IMR-90 (cell line): ENCODE measurements at regions not wholly inside any gene's neighbourhood (a gene's known extent, or its start where the extent isn't known, plus 50 kb on each side); places are given as distances from the start of the nearest gene placed in this dataset.

Source experiments
- ATAC-seq: fragments of 200-7000 bp; cut with Tn5 transposase; 2 replicates; pipeline ENCODE4 v1.9.1; 2020; ENCODE audit warnings: low read depth, mild to moderate bottlenecking, moderate library complexity
- BruUV-seq: library from RNA; stranded (reverse); fragments of 400-500 nt; replicated peaks from 2 replicates; lab custom pipeline; 2021; lab: Mats Ljungman, UMichigan
- CTCF ChIA-PET: fragments of 300-600 bp; formaldehyde crosslinking; extraction: SDS; loops from one replicate; lab custom pipeline; 2021; ENCODE audit warnings: antibody characterized with exemption; lab: Yijun Ruan, JAX
- POLR2A ChIA-PET: fragments of 300-600 bp; sonication (Branson Sonifier 250); formaldehyde crosslinking; loops from one replicate; lab custom pipeline; 2022; ENCODE audit warnings: antibody characterized with exemption; ENCODE audit not compliant: unreplicated experiment; lab: Charles Lee
- DNase-seq: peaks from one replicate; pipeline ENCODE4 v3.0.0; 2013
- H2AFZ ChIP-seq: replicated peaks from 2 replicates; pipeline ENCODE3; 2013; ENCODE audit warnings: low read length, mild to moderate bottlenecking; ENCODE audit not compliant: poor library complexity
- H2AK5ac ChIP-seq: 2 replicates; pipeline ENCODE4 v1.6.1; 2013; ENCODE audit warnings: low read depth, low read length, inconsistent platforms
- H2AK9ac ChIP-seq: replicated peaks from 2 replicates; pipeline ENCODE3; 2013; ENCODE audit warnings: mild to moderate bottlenecking, low read depth, low read length, moderate library complexity; ENCODE audit not compliant: poor library complexity
- H2BK120ac ChIP-seq: 2 replicates; pipeline ENCODE4 v1.6.1; 2013; ENCODE audit warnings: low read depth, low read length, inconsistent platforms
- H2BK15ac ChIP-seq: 3 replicates; pipeline ENCODE4 v1.6.1; 2013; ENCODE audit warnings: low read depth, low read length, inconsistent platforms
- H2BK20ac ChIP-seq: 2 replicates; pipeline ENCODE4 v1.6.1; 2013; ENCODE audit warnings: low read depth, mild to moderate bottlenecking, inconsistent platforms, low read length, moderate library complexity
- H2BK5ac ChIP-seq: 2 replicates; pipeline ENCODE4 v1.6.1; 2013; ENCODE audit warnings: mild to moderate bottlenecking, low read depth, low read length, inconsistent platforms; ENCODE audit not compliant: poor library complexity, severe bottlenecking
- H3K14ac ChIP-seq: replicated peaks from 2 replicates; pipeline ENCODE4 v1.6.1; 2013; ENCODE audit warnings: low read depth, low read length, inconsistent platforms
- H3K18ac ChIP-seq: 2 replicates; pipeline ENCODE4 v1.6.1; 2013; ENCODE audit warnings: low read depth, low read length, control low read depth
- H3K23ac ChIP-seq: 2 replicates; pipeline ENCODE4 v1.6.1; 2013; ENCODE audit warnings: low read depth, low read length, inconsistent platforms
- H3K27ac ChIP-seq: 2 replicates; pipeline ENCODE4 v1.5.1; 2013; ENCODE audit warnings: mild to moderate bottlenecking, control low read depth, low read length; ENCODE audit not compliant: insufficient read depth
- H3K27me3 ChIP-seq: 2 replicates; pipeline ENCODE4 v1.6.1; 2013; ENCODE audit warnings: low read length; ENCODE audit not compliant: control insufficient read depth, insufficient read depth
- H3K36me3 ChIP-seq: 2 replicates; pipeline ENCODE4 v1.6.1; 2013; ENCODE audit warnings: low read length, mixed read lengths; ENCODE audit not compliant: control insufficient read depth, insufficient read depth
- H3K4ac ChIP-seq: 2 replicates; pipeline ENCODE4 v1.6.1; 2013; ENCODE audit warnings: low read depth, low read length, inconsistent platforms
- H3K4me1 ChIP-seq: 2 replicates; pipeline ENCODE4 v1.6.1; 2013; ENCODE audit warnings: low read length, mixed read lengths; ENCODE audit not compliant: control insufficient read depth, insufficient read depth
- H3K4me2 ChIP-seq: 2 replicates; pipeline ENCODE4 v1.6.1; 2013; ENCODE audit warnings: low read depth, mild to moderate bottlenecking, control low read depth, low read length, moderate library complexity
- H3K4me3 ChIP-seq: 2 replicates; pipeline ENCODE4 v1.5.1; 2013; ENCODE audit warnings: low read depth, mild to moderate bottlenecking, control low read depth, low read length, moderate library complexity; ENCODE audit not compliant: insufficient read depth
- H3K56ac ChIP-seq: 2 replicates; pipeline ENCODE4 v1.6.1; 2013; ENCODE audit warnings: low read length, inconsistent platforms; ENCODE audit not compliant: insufficient read depth; ENCODE audit errors: extremely low read depth
- H3K79me1 ChIP-seq, 2 experiments: 2 replicates each; pipeline ENCODE4 v1.6.1; 2013; ENCODE audit warnings: low read length in 2 of 2, inconsistent platforms in 1 of 2, low read depth in 1 of 2
- H3K9ac ChIP-seq: 2 replicates; pipeline ENCODE4 v1.6.1; 2013; ENCODE audit warnings: low read depth, low read length, control low read depth
- H3K9me1 ChIP-seq: 2 replicates; pipeline ENCODE4 v1.6.1; 2013; ENCODE audit warnings: low read length, inconsistent platforms; ENCODE audit not compliant: insufficient read depth
- H3K9me3 ChIP-seq: 2 replicates; pipeline ENCODE4 v1.6.1; 2013; ENCODE audit warnings: low read length; ENCODE audit not compliant: control insufficient read depth, insufficient read depth
- H4K20me1 ChIP-seq: 2 replicates; pipeline ENCODE4 v1.6.1; 2013; ENCODE audit warnings: low read length, inconsistent platforms; ENCODE audit not compliant: insufficient read depth
- H4K5ac ChIP-seq: 2 replicates; pipeline ENCODE4 v1.6.1; 2013; ENCODE audit warnings: mild to moderate bottlenecking, low read depth, low read length, control low read depth
- H4K8ac ChIP-seq, 2 experiments: 2 replicates each; pipeline ENCODE4 v1.6.1; 2013; ENCODE audit warnings: low read depth in 2 of 2, low read length in 2 of 2, control low read depth in 1 of 2, inconsistent platforms in 1 of 2
- H4K91ac ChIP-seq: 2 replicates; pipeline ENCODE4 v1.6.1; 2013; ENCODE audit warnings: low read depth, low read length, inconsistent platforms; ENCODE audit not compliant: insufficient read depth
- BHLHE40 ChIP-seq: fragments of 150-350 bp; IDR thresholded peaks from 2 replicates; pipeline ENCODE4 v1.6.1; 2016; ENCODE audit warnings: mild to moderate bottlenecking, low read depth, low read length
- CEBPB ChIP-seq: IDR thresholded peaks from 2 replicates; pipeline ENCODE4 v1.6.1; 2012; ENCODE audit warnings: low read depth, low read length, improper control_type of control experiment
- CTCF ChIP-seq: conservative IDR thresholded peaks from 2 replicates; pipeline ENCODE4 v1.5.1; 2012; ENCODE audit warnings: mild to moderate bottlenecking, low read depth, low read length, improper control_type of control experiment
- ELK1 ChIP-seq: fragments of 150-350 bp; IDR thresholded peaks from 2 replicates; pipeline ENCODE4 v1.6.1; 2016; ENCODE audit warnings: low read depth, mild to moderate bottlenecking, low read length, moderate library complexity, borderline replicate concordance
- MXI1 ChIP-seq: IDR thresholded peaks from 2 replicates; pipeline ENCODE4 v1.6.1; 2012; ENCODE audit warnings: low read depth, mild to moderate bottlenecking, low read length, moderate library complexity, borderline replicate concordance
- NFE2L2 ChIP-seq: fragments of 150-350 bp; IDR thresholded peaks from 2 replicates; pipeline ENCODE4 v1.6.1; 2016; ENCODE audit warnings: low read depth, mild to moderate bottlenecking, low read length
- RCOR1 ChIP-seq: IDR thresholded peaks from 2 replicates; pipeline ENCODE4 v1.6.1; 2012; ENCODE audit warnings: mild to moderate bottlenecking, low read length, improper control_type of control experiment; ENCODE audit not compliant: insufficient replicate concordance
- RFX5 ChIP-seq: IDR thresholded peaks from 2 replicates; pipeline ENCODE4 v1.8.0; 2012; ENCODE audit warnings: low read depth, mild to moderate bottlenecking, low read length, moderate library complexity
- SMC3 ChIP-seq: fragments of 150-350 bp; IDR thresholded peaks from 2 replicates; pipeline ENCODE4 v1.6.1; 2016; ENCODE audit warnings: low read depth, mild to moderate bottlenecking, antibody characterized with exemption, low read length, moderate library complexity
- USF2 ChIP-seq: fragments of 150-350 bp; IDR thresholded peaks from 2 replicates; pipeline ENCODE4 v1.6.1; 2017; ENCODE audit warnings: mild to moderate bottlenecking, antibody characterized with exemption, low read length, low read depth
- WGBS, 2 experiments: methylation state at CpG; one replicate each; pipeline versions ENCODE4 v1.1.5 to v1.1.7; 2013; ENCODE audit warnings: missing lambda C conversion rate in 2 of 2; ENCODE audit not compliant: insufficient read length in 1 of 2; ENCODE audit errors: extremely low coverage in 2 of 2; 5-methylcytosine and 5-hydroxymethylcytosine counted together
- dilution Hi-C: fragments of 300-500 bp; cut with HindIII; formaldehyde crosslinking; loops from one replicate; pipeline ENCODE4 v1.14.3; 2018; ENCODE audit warnings: low sequenced_read_pairs; ENCODE audit not compliant: unreplicated experiment
- in situ Hi-C: fragments of 300-500 bp; cut with MboI; formaldehyde crosslinking; loops from 3 replicates; pipeline ENCODE4 v1.14.3; 2019; ENCODE audit warnings: low sequenced_read_pairs, inconsistent platforms, mixed read lengths
- intact Hi-C: fragments of 100-400 bp; cut with micrococcal nuclease; formaldehyde crosslinking; loops from 2 replicates; pipeline ENCODE4 v1.10.0; 2022

- TF ChIP-seq ELK1: no peak
- no peak for TF ChIP-seq SMC3
Measured at GRCh38 chr6:105981002-105981887, 104.9 kb upstream of the PRDM1 start (continued).

GRCh38 chr6:105978974-105979373, 107.2 kb upstream of the PRDM1 start:
- DNase-seq (no peak), ATAC-seq (no peak)
- no peak overlapping the region for H4K91ac ChIP-seq
- H2BK120ac ChIP-seq: no peak overlapping the region
- H2BK20ac ChIP-seq: no peak overlapping the region
- no peak overlapping the region for H4K8ac ChIP-seq
- no peak overlapping the region for H3K56ac ChIP-seq
- H3K4me1 ChIP-seq: no peaks in the 10 kb centered on the region
- H3K4me2 ChIP-seq: no peak overlapping the region
- no peaks in the 10 kb centered on the region for H3K9me1 ChIP-seq
- no peak overlapping the region for H4K5ac ChIP-seq
- intact Hi-C loops (no loop called here), in situ Hi-C loops (no loop called here), dilution Hi-C loops (no loop called here)
- H3K23ac ChIP-seq: no peak overlapping the region
- no peak overlapping the region for H3K18ac ChIP-seq
- H3K14ac ChIP-seq: no peak overlapping the region
- H3K27ac ChIP-seq: no peak overlapping the region
- POLR2A ChIA-PET: no interaction called here
- peaks cover 2% of the 10 kb centered on the region; the same call in 1 of the 2 replicates for H3K9me3 ChIP-seq
- no peak overlapping the region for H3K9ac ChIP-seq
- no peak overlapping the region for H2AK5ac ChIP-seq
- WGBS, 2 experiments: no CpG with 5 or more reads among the region's 2 CpGs
- CTCF ChIA-PET: no interaction called here
- H3K4me3 ChIP-seq: no peak overlapping the region
- H3K79me1 ChIP-seq: no peaks in the 10 kb centered on the region
- H3K4ac ChIP-seq: no peak overlapping the region
- no peaks in the 10 kb centered on the region for H3K36me3 ChIP-seq
- H2AFZ ChIP-seq: no peak overlapping the region
- no TSS peak for BruUV-seq
- H2AK9ac ChIP-seq: no peak overlapping the region
- H3K27me3 ChIP-seq: no peaks in the 10 kb centered on the region
- H4K20me1 ChIP-seq: no peaks in the 10 kb centered on the region
- no peak overlapping the region for H2BK5ac ChIP-seq
- H2BK15ac ChIP-seq: no peak overlapping the region
- TF ChIP-seq MXI1 (no peak), BHLHE40 (no peak), RFX5 (no peak), RCOR1 (no peak), USF2 (no peak), CTCF (no peak), NFE2L2 (no peak), ELK1 (no peak), CEBPB (no peak)
